SK-N-SH (cell line): ENCODE measurements at regions not wholly inside any gene's neighbourhood (a gene's known extent, or its start where the extent isn't known, plus 50 kb on each side); places are given as distances from the start of the nearest gene placed in this dataset.

Experiments used
- CTCF ChIP-seq: fragments of 200-600 bp; sonication (generic); IDR thresholded peaks from 2 replicates; pipeline ENCODE4 v1.6.1; 2017; ENCODE audit warnings: antibody characterized with exemption, mild to moderate bottlenecking, moderate library complexity
- TAF1 ChIP-seq: IDR thresholded peaks from 2 replicates; pipeline ENCODE4 v1.6.1; 2012; ENCODE audit warnings: low read depth, mild to moderate bottlenecking, low read length, moderate library complexity, borderline replicate concordance

GRCh38 chr11:30113326-30113898, 96.6 kb upstream of the KCNA4 start:
- TF ChIP-seq TAF1 (no peak), CTCF (no peak)
